K562 (cell line): ENCODE measurements at regions not wholly inside any gene's neighbourhood (a gene's known extent, or its start where the extent isn't known, plus 50 kb on each side); places are given as distances from the start of the nearest gene placed in this dataset.

ENCODE experiments used
- ATAC-seq: fragments of 200-7000 bp; cut with Tn5 transposase; 3 replicates; pipeline ENCODE4 v1.9.1; 2020; ENCODE audit warnings: moderate library complexity
- BruUV-seq: library from RNA; stranded (reverse); fragments of 400-500 nt; replicated peaks from 2 replicates; lab custom pipeline; 2021; lab: Mats Ljungman, UMichigan
- CTCF ChIA-PET: fragments of 300-600 bp; formaldehyde crosslinking; extraction: SDS; loops from one replicate; lab custom pipeline; 2021; ENCODE audit warnings: low intra/inter-chr PET ratio; lab: Yijun Ruan, JAX
- POLR2A ChIA-PET: fragments of 300-600, 350-650 bp; sonication (Branson Sonifier 250); formaldehyde crosslinking; extraction: SDS; loops from one replicate; lab custom pipeline; 2021; ENCODE audit warnings: antibody characterized with exemption, inconsistent platforms; lab: Yijun Ruan, JAX
- DNase-seq, 4 experiments: peaks; one replicate each; pipeline versions ENCODE4 v3.0.0 to v3.0.0-alpha.2; 2011 to 2018; ENCODE audit warnings: low spot score in 3 of 4, mixed read lengths in 3 of 4; ENCODE audit errors: extremely low read depth in 1 of 4
- FAIRE-seq: peaks from 2 replicates; lab custom pipeline; 2011; peaks lifted over from hg19 to GRCh38; lab: Jason Lieb, UNC
- H2AFZ ChIP-seq: 2 replicates; pipeline ENCODE4 v1.6.0; 2011; ENCODE audit warnings: low read depth, low read length, control low read depth, inconsistent platforms
- H3K27ac ChIP-seq: fragments of 200-600 bp; 3 replicates; pipeline ENCODE4 v1.8.0; 2011; ENCODE audit warnings: low read depth, mild to moderate bottlenecking, control low read depth, inconsistent platforms, low read length, moderate library complexity, mixed read lengths; ENCODE audit errors: extremely low read depth
- H3K27me3 ChIP-seq, 2 experiments: fragments of 300-600 bp in 1 of 2; 2 replicates in 1 of 2; 3 replicates in 1 of 2; pipeline versions ENCODE4 v1.6.0 to v1.8.0; 2011; ENCODE audit warnings: inconsistent platforms in 2 of 2, low read length in 2 of 2, mild to moderate bottlenecking in 1 of 2, mixed read lengths in 1 of 2, moderate library complexity in 1 of 2; ENCODE audit not compliant: control insufficient read depth in 2 of 2, insufficient read depth in 2 of 2
- H3K36me3 ChIP-seq: fragments of 300-600 bp; 3 replicates; pipeline ENCODE4 v1.8.0; 2011; ENCODE audit warnings: mild to moderate bottlenecking, low read length, inconsistent platforms; ENCODE audit not compliant: control insufficient read depth, insufficient read depth
- H3K4me1 ChIP-seq, 2 experiments: fragments of 200-600 bp in 1 of 2; replicated peaks in 1 of 2; 2 replicates in 1 of 2; 3 replicates in 1 of 2; pipeline versions ENCODE4 v1.5.1 to v1.8.0; 2011; ENCODE audit warnings: inconsistent platforms in 2 of 2, low read length in 2 of 2, mild to moderate bottlenecking in 1 of 2, mixed read lengths in 1 of 2, moderate library complexity in 1 of 2; ENCODE audit not compliant: control insufficient read depth in 2 of 2, insufficient read depth in 2 of 2
- H3K4me2 ChIP-seq: 2 replicates; pipeline ENCODE4 v1.6.1; 2011; ENCODE audit warnings: low read length, control low read depth, inconsistent platforms, mixed read lengths; ENCODE audit not compliant: insufficient read depth
- H3K4me3 ChIP-seq: fragments of 200-600 bp; sonication (generic), shearing (Covaris generic); 2 replicates; pipeline ENCODE4 v1.5.1; 2016; ENCODE audit warnings: control low read depth, inconsistent platforms
- H3K79me2 ChIP-seq: fragments of 200-600 bp; 3 replicates; pipeline ENCODE4 v1.8.0; 2011; ENCODE audit warnings: low read length, inconsistent platforms; ENCODE audit not compliant: control insufficient read depth, insufficient read depth
- H3K9ac ChIP-seq, 2 experiments: 2 replicates each; pipeline versions ENCODE4 v1.6.0 to v1.6.1; 2011; ENCODE audit warnings: low read depth in 2 of 2, low read length in 2 of 2, control low read depth in 1 of 2, inconsistent platforms in 1 of 2, mild to moderate bottlenecking in 1 of 2, mixed read lengths in 1 of 2; ENCODE audit not compliant: insufficient read depth in 1 of 2
- H3K9me1 ChIP-seq: one replicate; pipeline ENCODE4 v1.6.0; 2011; ENCODE audit warnings: inconsistent platforms, mild to moderate bottlenecking, low read length, moderate library complexity; ENCODE audit not compliant: control insufficient read depth, insufficient read depth
- H3K9me3 ChIP-seq: replicated peaks from 2 replicates; pipeline ENCODE4 v1.5.1; 2011; ENCODE audit warnings: low read depth, low read length, inconsistent platforms; ENCODE audit not compliant: control insufficient read depth, insufficient read depth
- H4K20me1 ChIP-seq: replicated peaks from 2 replicates; pipeline ENCODE4 v1.6.1; 2011; ENCODE audit warnings: low read length, inconsistent platforms, mixed read lengths; ENCODE audit not compliant: control insufficient read depth, insufficient read depth
- EGR1 ChIP-seq: fragments of 450-650 bp; conservative IDR thresholded peaks from 2 replicates; pipeline ENCODE4 v1.6.1; 2017; ENCODE audit warnings: mild to moderate bottlenecking
- KLF10 ChIP-seq: fragments of 250-450 bp; sonication (Bioruptor Pico); IDR thresholded peaks from 2 replicates; pipeline ENCODE4 v1.6.1; 2021; ENCODE audit warnings: matching md5 sums
- NCOA4 ChIP-seq: fragments of 450-650 bp; IDR thresholded peaks from 2 replicates; pipeline ENCODE4 v1.6.1; 2018; ENCODE audit warnings: mild to moderate bottlenecking; ENCODE audit not compliant: partially characterized antibody
- PURB ChIP-seq: sonication (generic); formaldehyde crosslinking; IDR thresholded peaks from 2 replicates; pipeline ENCODE4 v1.9.0; 2021; ENCODE audit warnings: low read depth, mild to moderate bottlenecking, missing genetic modification reagents
- TAF15 ChIP-seq: fragments of 200-400 bp; formaldehyde crosslinking; IDR thresholded peaks from 2 replicates; pipeline ENCODE4 v1.6.1; 2017; ENCODE audit warnings: mild to moderate bottlenecking, low read depth, low read length, moderate library complexity
- XRCC4 ChIP-seq: IDR thresholded peaks from one replicate; pipeline ENCODE4 v1.6.1; 2011; ENCODE audit not compliant: insufficient read depth, insufficient read length; ENCODE audit errors: extremely low read depth
- ZNF121 ChIP-seq: sonication (generic); formaldehyde crosslinking; conservative IDR thresholded peaks from 2 replicates; pipeline ENCODE4 v1.8.0; 2022; ENCODE audit warnings: missing genetic modification reagents
- ZNF57 ChIP-seq: fragments of 450-650 bp; formaldehyde crosslinking; IDR thresholded peaks from 2 replicates; pipeline ENCODE4 v1.4.0; 2020; ENCODE audit warnings: mild to moderate bottlenecking, moderate library complexity
- ZNF644 ChIP-seq: fragments of 200-800 bp; sonication (Bioruptor generic); IDR thresholded peaks from 2 replicates; pipeline ENCODE4 v1.6.1; 2016; ENCODE audit warnings: low read depth, missing genetic modification characterization, missing compliant biosample characterization
- WGBS: fragments of 100-300 bp; shearing (Covaris generic); methylation state at CpG from one replicate; pipeline ENCODE4 v1.1.6; 2016; ENCODE audit warnings: low coverage, mixed read lengths; ENCODE audit not compliant: insufficient coverage; ENCODE audit errors: missing lambda C conversion rate; 5-methylcytosine and 5-hydroxymethylcytosine counted together
- in situ Hi-C: fragments of 300-500 bp; cut with MboI; formaldehyde crosslinking; loops from 4 replicates; pipeline ENCODE4 v1.15.0; 2018; ENCODE audit warnings: inconsistent platforms, mixed read lengths
- intact Hi-C: fragments of 100-400 bp; cut with micrococcal nuclease; formaldehyde crosslinking; loops from 2 replicates; pipeline ENCODE4 v1.14.2; 2022
- TF ChIP-seq, protein P1 (sequence below): fragments of 450-650 bp; formaldehyde crosslinking; IDR thresholded peaks from 2 replicates; pipeline ENCODE4 v1.4.0; 2020; ENCODE audit warnings: mild to moderate bottlenecking, moderate library complexity
- TF ChIP-seq, protein P2 (sequence below): fragments of 250-450 bp; sonication (Bioruptor Pico); IDR thresholded peaks from 2 replicates; pipeline ENCODE4 v1.8.0; 2021; ENCODE audit warnings: borderline replicate concordance, mild to moderate bottlenecking, moderate library complexity; ENCODE audit not compliant: poor library complexity, severe bottlenecking
- TF ChIP-seq, protein P3 (sequence below), 2 experiments: fragments of 450-650 bp in 1 of 2; sonication (generic) in 1 of 2; formaldehyde crosslinking in 1 of 2; IDR thresholded peaks in 1 of 2; conservative IDR thresholded peaks in 1 of 2; 2 replicates each; pipeline versions ENCODE4 v1.6.1 to v1.8.1; 2016 to 2023; ENCODE audit warnings: mild to moderate bottlenecking in 2 of 2, moderate library complexity in 2 of 2, inconsistent platforms in 1 of 2, missing genetic modification reagents in 1 of 2
- TF ChIP-seq, protein P4 (sequence below): fragments of 450-650 bp; formaldehyde crosslinking; IDR thresholded peaks from 2 replicates; pipeline ENCODE4 v1.4.0; 2022; ENCODE audit warnings: mild to moderate bottlenecking, moderate library complexity
- TF ChIP-seq, protein P5 (sequence below), 2 experiments: fragments of 200-800 bp in 1 of 2; sonication (Bioruptor generic) in 1 of 2; sonication (generic) in 1 of 2; formaldehyde crosslinking in 1 of 2; IDR thresholded peaks in 1 of 2; conservative IDR thresholded peaks in 1 of 2; 2 replicates each; pipeline versions ENCODE4 v1.5.0 to v1.6.1; 2016 to 2020; ENCODE audit warnings: missing compliant biosample characterization in 1 of 2, missing genetic modification characterization in 1 of 2, missing genetic modification reagents in 1 of 2
- TF ChIP-seq, protein P6 (sequence below): fragments of 450-650 bp; IDR thresholded peaks from 2 replicates; pipeline ENCODE4 v1.6.1; 2018; ENCODE audit warnings: mild to moderate bottlenecking, low read depth; ENCODE audit not compliant: partially characterized antibody

DNA sequence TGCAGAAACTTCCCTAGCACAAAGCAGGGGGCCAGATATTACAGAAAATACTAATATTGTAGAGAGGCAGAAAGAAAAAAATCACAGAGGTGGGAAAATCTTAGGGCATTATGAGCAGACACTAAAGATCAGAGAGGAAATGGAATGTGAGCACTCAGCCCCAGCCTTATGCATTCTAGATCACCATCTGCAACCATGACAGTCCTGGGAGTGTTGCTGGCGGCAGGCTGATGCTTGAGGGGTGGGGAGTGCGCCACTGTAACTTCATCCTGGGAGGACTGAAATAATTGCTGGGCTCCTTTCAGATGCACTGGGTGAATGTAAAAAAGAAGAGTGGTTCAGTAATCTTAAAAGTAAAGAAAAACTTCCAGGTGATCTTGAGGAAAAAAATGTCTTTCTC lies 427.6 kb upstream of the SEMA6D start:
- no peak for FAIRE-seq
- no peak for DNase-seq
- ChIA-PET POLR2A (no interaction called here), CTCF (no interaction called here)
- no peaks in the 10 kb centered on the region for H3K79me2 ChIP-seq
- no peak overlapping the region for H3K9ac ChIP-seq
- H2AFZ ChIP-seq: no peak overlapping the region
- H3K27ac ChIP-seq: no peak overlapping the region
- ATAC-seq: no peak
- no peaks in the 10 kb centered on the region for H4K20me1 ChIP-seq
- H3K4me1 ChIP-seq: no peaks in the 10 kb centered on the region
- in situ Hi-C loops: no loop called here
- 0% methylated on average over 2 of the region's 2 CpGs for WGBS
- intact Hi-C loops: no loop called here
- H3K9me1 ChIP-seq: no peaks in the 10 kb centered on the region
- no peak overlapping the region for H3K4me3 ChIP-seq
- H3K4me2 ChIP-seq: no peak overlapping the region
- no peaks in the 10 kb centered on the region for H3K9me3 ChIP-seq
- no peaks in the 10 kb centered on the region for H3K36me3 ChIP-seq
- H3K27me3 ChIP-seq: no peaks in the 10 kb centered on the region
- BruUV-seq: no TSS peak
- TF ChIP-seq NCOA4 (no peak), KLF10 (CRISPR knock-in tag) (no peak), ZNF57 (CRISPR knock-in tag) (no peak), XRCC4 (no peak), TAF15 (no peak), ZNF121 (CRISPR knock-in tag) (no peak), ZNF644 (no peak), EGR1 (no peak), PURB (CRISPR knock-in tag) (no peak)
- TF ChIP-seq, protein P1, sequence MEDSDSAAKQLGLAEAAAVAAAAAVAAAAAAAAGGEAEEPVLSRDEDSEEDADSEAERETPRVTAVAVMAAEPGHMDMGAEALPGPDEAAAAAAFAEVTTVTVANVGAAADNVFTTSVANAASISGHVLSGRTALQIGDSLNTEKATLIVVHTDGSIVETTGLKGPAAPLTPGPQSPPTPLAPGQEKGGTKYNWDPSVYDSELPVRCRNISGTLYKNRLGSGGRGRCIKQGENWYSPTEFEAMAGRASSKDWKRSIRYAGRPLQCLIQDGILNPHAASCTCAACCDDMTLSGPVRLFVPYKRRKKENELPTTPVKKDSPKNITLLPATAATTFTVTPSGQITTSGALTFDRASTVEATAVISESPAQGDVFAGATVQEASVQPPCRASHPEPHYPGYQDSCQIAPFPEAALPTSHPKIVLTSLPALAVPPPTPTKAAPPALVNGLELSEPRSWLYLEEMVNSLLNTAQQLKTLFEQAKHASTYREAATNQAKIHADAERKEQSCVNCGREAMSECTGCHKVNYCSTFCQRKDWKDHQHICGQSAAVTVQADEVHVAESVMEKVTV (CRISPR knock-in tag): no peak
- TF ChIP-seq, protein P2, sequence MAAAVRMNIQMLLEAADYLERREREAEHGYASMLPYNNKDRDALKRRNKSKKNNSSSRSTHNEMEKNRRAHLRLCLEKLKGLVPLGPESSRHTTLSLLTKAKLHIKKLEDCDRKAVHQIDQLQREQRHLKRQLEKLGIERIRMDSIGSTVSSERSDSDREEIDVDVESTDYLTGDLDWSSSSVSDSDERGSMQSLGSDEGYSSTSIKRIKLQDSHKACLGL: no peak
- TF ChIP-seq, protein P3, sequence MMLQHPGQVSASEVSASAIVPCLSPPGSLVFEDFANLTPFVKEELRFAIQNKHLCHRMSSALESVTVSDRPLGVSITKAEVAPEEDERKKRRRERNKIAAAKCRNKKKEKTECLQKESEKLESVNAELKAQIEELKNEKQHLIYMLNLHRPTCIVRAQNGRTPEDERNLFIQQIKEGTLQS (IDR thresholded peaks at IDR 0.05): no peak
- TF ChIP-seq, protein P3 (CRISPR knock-in tag; conservative IDR thresholded peaks at IDR 0.05): no peak
- TF ChIP-seq, protein P4, sequence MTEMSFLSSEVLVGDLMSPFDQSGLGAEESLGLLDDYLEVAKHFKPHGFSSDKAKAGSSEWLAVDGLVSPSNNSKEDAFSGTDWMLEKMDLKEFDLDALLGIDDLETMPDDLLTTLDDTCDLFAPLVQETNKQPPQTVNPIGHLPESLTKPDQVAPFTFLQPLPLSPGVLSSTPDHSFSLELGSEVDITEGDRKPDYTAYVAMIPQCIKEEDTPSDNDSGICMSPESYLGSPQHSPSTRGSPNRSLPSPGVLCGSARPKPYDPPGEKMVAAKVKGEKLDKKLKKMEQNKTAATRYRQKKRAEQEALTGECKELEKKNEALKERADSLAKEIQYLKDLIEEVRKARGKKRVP (CRISPR knock-in tag): no peak
- TF ChIP-seq, protein P5, sequence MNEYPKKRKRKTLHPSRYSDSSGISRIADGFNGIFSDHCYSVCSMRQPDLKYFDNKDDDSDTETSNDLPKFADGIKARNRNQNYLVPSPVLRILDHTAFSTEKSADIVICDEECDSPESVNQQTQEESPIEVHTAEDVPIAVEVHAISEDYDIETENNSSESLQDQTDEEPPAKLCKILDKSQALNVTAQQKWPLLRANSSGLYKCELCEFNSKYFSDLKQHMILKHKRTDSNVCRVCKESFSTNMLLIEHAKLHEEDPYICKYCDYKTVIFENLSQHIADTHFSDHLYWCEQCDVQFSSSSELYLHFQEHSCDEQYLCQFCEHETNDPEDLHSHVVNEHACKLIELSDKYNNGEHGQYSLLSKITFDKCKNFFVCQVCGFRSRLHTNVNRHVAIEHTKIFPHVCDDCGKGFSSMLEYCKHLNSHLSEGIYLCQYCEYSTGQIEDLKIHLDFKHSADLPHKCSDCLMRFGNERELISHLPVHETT (CRISPR knock-in tag; conservative IDR thresholded peaks at IDR 0.05 in 1 of 2, IDR thresholded peaks at IDR 0.05 in 1 of 2): no peak
- TF ChIP-seq, protein P6, sequence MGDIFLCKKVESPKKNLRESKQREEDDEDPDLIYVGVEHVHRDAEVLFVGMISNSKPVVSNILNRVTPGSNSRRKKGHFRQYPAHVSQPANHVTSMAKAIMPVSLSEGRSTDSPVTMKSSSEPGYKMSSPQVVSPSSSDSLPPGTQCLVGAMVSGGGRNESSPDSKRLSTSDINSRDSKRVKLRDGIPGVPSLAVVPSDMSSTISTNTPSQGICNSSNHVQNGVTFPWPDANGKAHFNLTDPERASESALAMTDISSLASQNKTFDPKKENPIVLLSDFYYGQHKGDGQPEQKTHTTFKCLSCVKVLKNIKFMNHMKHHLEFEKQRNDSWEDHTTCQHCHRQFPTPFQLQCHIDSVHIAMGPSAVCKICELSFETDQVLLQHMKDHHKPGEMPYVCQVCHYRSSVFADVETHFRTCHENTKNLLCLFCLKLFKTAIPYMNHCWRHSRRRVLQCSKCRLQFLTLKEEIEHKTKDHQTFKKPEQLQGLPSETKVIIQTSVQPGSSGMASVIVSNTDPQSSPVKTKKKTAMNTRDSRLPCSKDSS: no peak
